H54 (cell line): ENCODE measurements at regions not wholly inside any gene's neighbourhood (a gene's known extent, or its start where the extent isn't known, plus 50 kb on each side); places are given as distances from the start of the nearest gene placed in this dataset.

Experiments used
- DNase-seq: peaks from one replicate; pipeline ENCODE4 v3.0.0; 2011; ENCODE audit warnings: low spot score, mixed read lengths; ENCODE audit not compliant: insufficient read length
- FAIRE-seq: peaks from 3 replicates; lab custom pipeline; 2011; peaks lifted over from hg19 to GRCh38; lab: Jason Lieb, UNC
- POLR2A ChIP-seq: IDR thresholded peaks from 2 replicates; pipeline ENCODE4 v1.6.1; 2011; ENCODE audit warnings: low read depth, mild to moderate bottlenecking, low read length

- FAIRE-seq = no peak
- no peak for TF ChIP-seq POLR2A
- no peak for DNase-seq
Measured at GRCh38 chr12:43109631-43110345, 442.2 kb downstream of the ADAMTS20 start.

GRCh38 chr12:43108656-43109055 is 443.3 kb downstream of the ADAMTS20 start:
- peak; percentile 64 for FAIRE-seq
- DNase-seq = no peak
- no peak for TF ChIP-seq POLR2A

- no peak for TF ChIP-seq POLR2A
- no peak for DNase-seq
- FAIRE-seq = no peak
Measured at GRCh38 chr12:43107026-43107775, 444.8 kb downstream of the ADAMTS20 start.

GRCh38 chr12:43106355-43106754 is 445.6 kb downstream of the ADAMTS20 start:
- no peak for TF ChIP-seq POLR2A
- no peak for DNase-seq
- no peak for FAIRE-seq

GRCh38 chr12:43105426-43105981 is 446.5 kb downstream of the ADAMTS20 start:
- FAIRE-seq = peak; percentile 45
- no peak for DNase-seq
- no peak for TF ChIP-seq POLR2A

- TF ChIP-seq POLR2A = no peak
- FAIRE-seq (peak; percentile 97), DNase-seq (no peak)
Measured at GRCh38 chr12:43104494-43104893, 447.5 kb downstream of the ADAMTS20 start.

- FAIRE-seq (no peak), DNase-seq (no peak)
- TF ChIP-seq POLR2A = no peak
Measured at GRCh38 chr12:43103866-43104265, 448.1 kb downstream of the ADAMTS20 start.

- FAIRE-seq (peak; percentile 27), DNase-seq (no peak)
- no peak for TF ChIP-seq POLR2A
Measured at GRCh38 chr12:43102546-43103264, 449.3 kb downstream of the ADAMTS20 start.

- FAIRE-seq (no peak), DNase-seq (no peak)
- no peak for TF ChIP-seq POLR2A
Measured at GRCh38 chr12:43100231-43100630, 451.8 kb downstream of the ADAMTS20 start.

- FAIRE-seq = peak; percentile 67
- no peak for TF ChIP-seq POLR2A
- no peak for DNase-seq
Measured at GRCh38 chr12:43099691-43100163, 452.3 kb downstream of the ADAMTS20 start.

GRCh38 chr12:43098766-43099550 is 453.0 kb downstream of the ADAMTS20 start:
- DNase-seq = no peak

GRCh38 chr12:43098071-43098470 is 453.9 kb downstream of the ADAMTS20 start:
- no peak for DNase-seq
- TF ChIP-seq POLR2A = no peak
- no peak for FAIRE-seq

More at GRCh38 chr12:43098766-43099550, 453.0 kb downstream of the ADAMTS20 start:
- no peak for TF ChIP-seq POLR2A
- peak; percentile 73 for FAIRE-seq

- DNase-seq (no peak), FAIRE-seq (no peak)
- TF ChIP-seq POLR2A = no peak
Measured at GRCh38 chr12:43097471-43097870, 454.5 kb downstream of the ADAMTS20 start.
